ENCODE measurements at regions not wholly inside any gene's neighbourhood (a gene's known extent, or its start where the extent isn't known, plus 50 kb on each side); places are given as distances from the start of the nearest gene placed in this dataset.

GRCh38 chr9:115386963-115387770, 269.2 kb upstream of the TNC start:
- TF ChIP-seq CTCF (IDR thresholded peaks at IDR 0.05): no peak
- no peak for TF ChIP-seq POLR2A (IDR thresholded peaks at IDR 0.05; ENCODE audit: low read length)
- no peak for TF ChIP-seq MAZ (IDR thresholded peaks at IDR 0.05; ENCODE audit: borderline replicate concordance, low read depth, low read length)
- no peak for TF ChIP-seq MAX (IDR thresholded peaks at IDR 0.05)
- TF ChIP-seq CEBPB (IDR thresholded peaks at IDR 0.05): no peak
- TF ChIP-seq ZNF302 (CRISPR knock-in tag; IDR thresholded peaks at IDR 0.05): no peak
- TF ChIP-seq EP300 (IDR thresholded peaks at IDR 0.05): no peak
- no peak for TF ChIP-seq RAD21 (conservative IDR thresholded peaks at IDR 0.05 in 1 of 2, IDR thresholded peaks at IDR 0.05 in 1 of 2)
- TF ChIP-seq JUN (IDR thresholded peaks at IDR 0.05): no peak
- TF ChIP-seq BHLHE40 (IDR thresholded peaks at IDR 0.05; ENCODE audit: low read depth, low read length): no peak
- TF ChIP-seq MYC (IDR thresholded peaks at IDR 0.05; ENCODE audit: borderline replicate concordance, low read length): no peak
- TF ChIP-seq, protein P1, sequence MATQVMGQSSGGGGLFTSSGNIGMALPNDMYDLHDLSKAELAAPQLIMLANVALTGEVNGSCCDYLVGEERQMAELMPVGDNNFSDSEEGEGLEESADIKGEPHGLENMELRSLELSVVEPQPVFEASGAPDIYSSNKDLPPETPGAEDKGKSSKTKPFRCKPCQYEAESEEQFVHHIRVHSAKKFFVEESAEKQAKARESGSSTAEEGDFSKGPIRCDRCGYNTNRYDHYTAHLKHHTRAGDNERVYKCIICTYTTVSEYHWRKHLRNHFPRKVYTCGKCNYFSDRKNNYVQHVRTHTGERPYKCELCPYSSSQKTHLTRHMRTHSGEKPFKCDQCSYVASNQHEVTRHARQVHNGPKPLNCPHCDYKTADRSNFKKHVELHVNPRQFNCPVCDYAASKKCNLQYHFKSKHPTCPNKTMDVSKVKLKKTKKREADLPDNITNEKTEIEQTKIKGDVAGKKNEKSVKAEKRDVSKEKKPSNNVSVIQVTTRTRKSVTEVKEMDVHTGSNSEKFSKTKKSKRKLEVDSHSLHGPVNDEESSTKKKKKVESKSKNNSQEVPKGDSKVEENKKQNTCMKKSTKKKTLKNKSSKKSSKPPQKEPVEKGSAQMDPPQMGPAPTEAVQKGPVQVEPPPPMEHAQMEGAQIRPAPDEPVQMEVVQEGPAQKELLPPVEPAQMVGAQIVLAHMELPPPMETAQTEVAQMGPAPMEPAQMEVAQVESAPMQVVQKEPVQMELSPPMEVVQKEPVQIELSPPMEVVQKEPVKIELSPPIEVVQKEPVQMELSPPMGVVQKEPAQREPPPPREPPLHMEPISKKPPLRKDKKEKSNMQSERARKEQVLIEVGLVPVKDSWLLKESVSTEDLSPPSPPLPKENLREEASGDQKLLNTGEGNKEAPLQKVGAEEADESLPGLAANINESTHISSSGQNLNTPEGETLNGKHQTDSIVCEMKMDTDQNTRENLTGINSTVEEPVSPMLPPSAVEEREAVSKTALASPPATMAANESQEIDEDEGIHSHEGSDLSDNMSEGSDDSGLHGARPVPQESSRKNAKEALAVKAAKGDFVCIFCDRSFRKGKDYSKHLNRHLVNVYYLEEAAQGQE (IDR thresholded peaks at IDR 0.05): no peak
- TF ChIP-seq, protein P2, sequence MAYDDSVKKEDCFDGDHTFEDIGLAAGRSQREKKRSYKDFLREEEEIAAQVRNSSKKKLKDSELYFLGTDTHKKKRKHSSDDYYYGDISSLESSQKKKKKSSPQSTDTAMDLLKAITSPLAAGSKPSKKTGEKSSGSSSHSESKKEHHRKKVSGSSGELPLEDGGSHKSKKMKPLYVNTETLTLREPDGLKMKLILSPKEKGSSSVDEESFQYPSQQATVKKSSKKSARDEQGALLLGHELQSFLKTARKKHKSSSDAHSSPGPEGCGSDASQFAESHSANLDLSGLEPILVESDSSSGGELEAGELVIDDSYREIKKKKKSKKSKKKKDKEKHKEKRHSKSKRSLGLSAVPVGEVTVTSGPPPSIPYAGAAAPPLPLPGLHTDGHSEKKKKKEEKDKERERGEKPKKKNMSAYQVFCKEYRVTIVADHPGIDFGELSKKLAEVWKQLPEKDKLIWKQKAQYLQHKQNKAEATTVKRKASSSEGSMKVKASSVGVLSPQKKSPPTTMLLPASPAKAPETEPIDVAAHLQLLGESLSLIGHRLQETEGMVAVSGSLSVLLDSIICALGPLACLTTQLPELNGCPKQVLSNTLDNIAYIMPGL (CRISPR knock-in tag; IDR thresholded peaks at IDR 0.05; ENCODE audit: borderline replicate concordance): no peak
